Activated CD8-positive, alpha-beta memory T cell treated with anti-CD3 and anti-CD28 coated beads, Interleukin-2, amount 50 U/mL, for 48 hours (primary cell): ENCODE measurements at regions not wholly inside any gene's neighbourhood (a gene's known extent, or its start where the extent isn't known, plus 50 kb on each side); places are given as distances from the start of the nearest gene placed in this dataset.

Experiments used
- DNase-seq: peaks from one replicate; pipeline ENCODE4 v3.0.0-alpha.2; 2020

DNA sequence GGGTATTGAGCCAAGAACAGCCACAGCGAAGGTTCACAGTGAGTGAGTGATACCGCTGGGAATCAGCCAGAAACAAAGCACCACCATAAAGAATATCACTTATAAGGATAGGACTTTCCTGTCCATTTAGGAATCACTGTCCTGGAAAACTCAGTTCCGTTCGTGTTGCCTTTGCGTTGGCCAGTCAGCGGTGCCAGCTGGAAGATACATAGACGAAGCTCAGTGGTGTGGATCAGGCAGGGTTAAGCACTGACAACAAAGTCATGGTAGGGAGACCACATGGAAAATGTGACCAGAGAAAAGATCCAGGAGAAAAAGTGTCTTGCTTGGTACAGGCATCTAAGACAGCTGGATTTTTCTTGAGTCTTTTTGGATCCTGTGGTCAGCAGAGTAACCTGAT, 579.7 kb upstream of the DPP6 start:
- no peak for DNase-seq

DNA sequence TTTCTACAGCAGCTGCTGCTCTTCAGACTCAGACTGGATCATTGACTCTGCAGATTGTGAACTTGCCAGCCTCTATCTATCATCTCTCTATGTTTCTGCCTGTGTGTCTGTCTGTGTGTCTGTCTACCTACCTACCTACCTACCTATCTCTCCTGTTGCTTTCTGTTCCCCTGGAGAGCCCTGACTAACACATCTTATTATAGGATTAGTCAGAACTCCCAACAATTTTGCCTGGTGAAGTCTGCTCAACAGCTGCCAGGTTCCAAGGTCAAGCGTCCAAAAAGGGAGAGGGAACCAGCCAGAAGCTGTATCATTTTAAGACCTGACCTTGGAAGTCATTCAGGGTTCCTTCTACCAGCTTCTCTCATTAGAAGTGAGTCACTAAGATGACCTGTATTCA, 579.0 kb upstream of the DPP6 start:
- DNase-seq: no peak

DNA sequence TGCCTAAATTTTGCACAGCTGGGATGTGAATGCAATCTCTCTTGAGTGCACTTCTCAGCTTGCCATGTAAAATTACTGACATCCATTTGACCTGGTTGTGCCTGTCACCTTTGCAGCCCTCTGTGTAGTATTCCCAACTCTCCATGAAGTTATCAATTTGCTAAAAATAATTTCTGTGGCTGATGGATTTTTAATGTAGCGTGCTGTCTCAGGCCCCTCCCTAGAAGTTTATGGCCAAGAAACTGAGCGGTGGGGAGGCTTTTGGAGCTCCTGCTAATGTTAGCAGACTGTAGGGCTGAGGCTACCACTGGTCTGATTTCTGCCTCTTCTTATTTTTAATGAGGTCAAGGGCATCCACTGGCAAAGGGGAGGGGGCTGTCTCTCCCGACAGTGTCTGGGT, 577.0 kb upstream of the DPP6 start:
- no peak for DNase-seq

DNA sequence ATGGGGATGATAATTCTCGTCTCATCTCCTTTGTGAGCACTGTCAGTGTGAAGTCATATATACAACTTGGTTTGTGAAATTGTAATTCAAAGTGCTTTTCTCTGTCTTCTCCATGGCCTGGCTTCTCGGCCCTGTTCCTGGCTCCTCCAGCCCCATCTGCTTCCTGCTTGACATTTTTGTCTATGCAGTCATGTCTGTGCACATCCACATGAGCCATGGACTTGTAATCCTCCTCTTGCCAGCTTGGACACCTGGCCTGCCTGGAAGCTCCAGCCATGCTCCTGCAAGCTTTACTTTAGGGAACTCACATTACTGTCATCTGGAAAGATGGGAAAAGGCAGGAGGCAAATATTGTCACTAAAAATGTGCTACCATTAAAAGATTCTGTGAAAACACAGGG, 576.0 kb upstream of the DPP6 start:
- no peak for DNase-seq

DNA sequence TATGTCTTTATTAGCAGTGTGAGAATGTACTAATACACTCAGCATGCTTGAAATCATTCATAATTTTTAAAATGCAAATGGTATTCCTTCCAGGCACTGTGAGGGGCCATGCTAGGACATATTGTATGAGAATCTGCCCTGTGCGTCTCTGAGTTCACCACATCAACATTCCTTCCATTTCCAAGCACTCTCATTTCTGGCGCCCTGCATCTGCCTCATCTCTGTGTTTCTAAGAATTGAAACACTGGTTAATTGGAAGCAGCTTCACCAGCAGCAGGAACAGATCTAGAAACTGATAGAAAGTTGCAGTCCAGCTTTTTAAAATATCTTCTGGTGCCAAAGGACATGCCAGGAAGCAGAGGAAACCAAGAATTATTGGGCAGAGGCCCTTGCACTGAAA, 555.9 kb upstream of the DPP6 start:
- DNase-seq: no peak

DNA sequence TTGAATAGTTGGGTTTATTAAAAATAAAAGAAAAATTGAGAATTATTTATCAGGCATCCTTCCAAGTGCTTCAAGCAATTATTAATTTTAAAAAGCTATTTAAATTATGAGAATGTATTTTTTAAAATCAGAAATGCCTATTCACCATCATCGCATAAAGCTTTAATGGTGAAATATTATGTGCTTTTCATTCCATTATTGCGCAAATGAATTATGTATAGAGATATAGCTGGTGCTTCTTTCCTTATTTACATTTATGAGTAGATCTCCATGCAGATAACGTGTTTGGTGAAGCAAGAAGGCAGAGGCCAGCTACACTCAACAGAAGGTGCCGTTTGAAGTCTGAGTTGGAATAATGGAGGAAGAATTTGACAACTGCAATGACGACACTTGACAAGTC, 549.1 kb upstream of the DPP6 start:
- DNase-seq: no peak

DNA sequence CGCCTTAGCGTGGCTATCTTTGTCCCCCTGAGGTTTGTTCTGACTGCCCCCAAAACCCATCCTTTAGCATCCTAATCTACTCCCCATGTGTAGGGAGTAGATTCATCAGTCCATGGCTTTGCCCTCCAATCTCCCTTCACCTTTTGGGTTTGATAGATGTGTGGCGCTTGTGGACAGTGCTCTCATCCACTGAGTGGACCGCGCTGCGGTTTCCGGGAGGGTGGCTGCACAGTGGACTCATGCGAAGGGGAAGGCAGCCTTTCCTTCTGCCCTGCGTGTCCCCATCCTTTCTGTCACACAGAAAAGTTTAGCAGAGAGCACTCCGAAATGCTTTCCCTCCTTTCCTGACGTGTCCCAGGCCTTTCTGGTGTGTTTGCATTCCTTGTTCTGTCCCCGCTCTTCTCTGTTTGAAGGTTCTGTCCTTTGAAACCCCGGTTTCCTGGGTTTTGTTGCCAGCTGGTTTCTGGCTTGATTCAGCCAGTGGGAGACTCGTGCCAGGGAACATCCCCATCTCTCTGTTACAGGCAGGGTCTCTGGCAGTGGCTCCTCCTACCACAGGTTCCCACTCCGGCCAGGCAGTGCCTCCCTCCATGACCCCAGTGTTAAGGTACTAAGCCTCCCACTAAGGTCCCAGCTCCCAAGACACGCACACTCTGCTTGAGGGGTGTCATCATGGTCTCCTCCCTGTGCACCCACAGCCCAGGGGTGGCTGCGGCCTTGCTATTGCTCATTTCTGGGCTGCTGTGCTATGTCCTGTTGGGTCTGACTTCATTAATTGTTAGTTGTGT, 547.7 kb upstream of the DPP6 start:
- no peak for DNase-seq

DNA sequence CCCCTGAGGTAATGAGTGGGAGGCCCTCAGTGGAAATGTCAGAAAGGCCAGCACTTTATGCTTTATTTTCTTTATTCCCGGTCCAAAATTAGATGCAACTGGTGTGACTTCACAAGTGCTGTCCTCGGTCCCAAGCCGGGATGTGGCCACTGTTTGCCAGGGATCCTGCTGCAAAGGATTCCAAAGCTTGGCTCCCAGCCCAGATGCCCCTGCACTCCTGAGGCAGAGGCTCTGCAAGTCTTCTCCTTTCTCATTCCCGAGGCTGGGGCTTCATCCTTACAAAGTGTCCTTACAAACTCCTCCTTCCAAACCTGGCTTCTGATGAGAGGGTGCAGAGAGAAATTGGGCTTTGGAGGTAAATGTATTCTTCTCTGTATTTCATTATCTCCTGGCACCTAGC, 544.3 kb upstream of the DPP6 start:
- DNase-seq: no peak

DNA sequence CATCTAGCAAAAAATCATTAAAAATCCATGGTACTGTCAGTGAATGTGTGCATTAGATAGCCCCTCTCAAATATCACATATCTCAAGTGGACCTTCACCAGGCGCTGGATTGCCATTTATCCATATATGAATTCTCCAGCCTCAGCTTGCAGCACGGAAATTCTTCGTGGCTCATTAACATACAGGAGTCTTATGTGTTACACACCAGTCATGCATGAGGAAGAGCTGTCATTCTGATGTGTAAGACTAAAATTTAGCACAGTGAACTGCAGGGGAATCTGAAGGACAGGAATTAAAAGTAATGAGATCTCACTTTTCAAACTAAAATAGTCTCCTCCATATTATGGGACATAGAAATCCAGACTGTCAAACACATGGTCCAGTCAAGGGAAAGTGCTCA, 542.4 kb upstream of the DPP6 start:
- no peak for DNase-seq

DNA sequence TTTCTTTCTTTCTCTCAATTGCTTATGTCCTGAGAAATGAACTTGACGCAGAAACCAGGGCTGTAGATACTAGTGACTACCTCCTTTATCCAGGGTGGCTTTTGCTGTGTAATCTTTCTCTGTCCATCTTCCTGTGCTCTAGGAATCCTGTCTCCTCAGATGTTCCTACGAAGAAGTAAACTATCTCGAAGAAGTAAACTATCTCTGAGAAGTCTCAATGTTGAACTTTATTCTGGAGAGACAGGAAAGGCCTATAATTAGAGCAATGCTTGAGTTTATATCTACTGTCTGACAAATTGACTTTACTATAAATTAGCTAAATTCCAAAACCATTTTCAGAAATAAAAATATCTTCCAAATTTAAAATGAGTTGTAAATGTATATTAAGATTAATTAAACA, 541.5 kb upstream of the DPP6 start:
- DNase-seq: no peak

DNA sequence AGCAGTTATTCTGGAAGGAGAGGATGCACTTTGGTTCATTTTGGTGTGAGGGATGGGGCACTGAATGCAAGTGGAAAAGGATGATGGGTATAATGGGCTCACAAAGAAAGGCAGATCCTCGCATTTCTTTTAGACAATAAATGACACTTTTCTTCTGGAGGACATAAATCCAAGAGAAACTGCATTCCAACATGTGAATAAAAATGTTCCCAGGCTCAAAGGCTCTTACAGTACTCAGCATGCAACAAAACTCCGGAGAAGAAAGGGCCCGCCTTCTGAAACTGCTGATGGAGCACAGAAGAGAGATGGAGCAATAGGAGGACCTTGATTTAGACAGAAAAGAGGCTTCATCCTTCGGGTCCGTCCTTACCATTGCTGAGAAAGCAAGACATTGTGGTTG, 538.2 kb upstream of the DPP6 start:
- no peak for DNase-seq

DNA sequence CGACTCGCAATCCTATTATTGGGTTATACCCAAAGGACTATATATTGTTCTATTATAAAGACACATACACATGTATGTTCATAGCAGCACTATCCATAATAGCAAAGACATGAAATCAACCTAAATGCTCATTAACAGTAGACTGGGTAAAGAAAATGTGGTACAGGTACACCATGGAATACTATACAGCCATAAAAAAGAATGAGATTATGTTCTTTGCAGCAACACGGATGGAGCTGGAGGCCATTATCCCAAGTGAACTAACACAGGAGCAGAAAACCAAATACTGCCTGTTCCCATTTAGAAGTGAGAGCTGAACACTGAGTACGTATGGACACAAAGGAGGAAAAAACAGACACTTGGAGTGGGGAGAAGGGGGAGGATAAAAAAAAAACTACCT, 536.8 kb upstream of the DPP6 start:
- DNase-seq: no peak

DNA sequence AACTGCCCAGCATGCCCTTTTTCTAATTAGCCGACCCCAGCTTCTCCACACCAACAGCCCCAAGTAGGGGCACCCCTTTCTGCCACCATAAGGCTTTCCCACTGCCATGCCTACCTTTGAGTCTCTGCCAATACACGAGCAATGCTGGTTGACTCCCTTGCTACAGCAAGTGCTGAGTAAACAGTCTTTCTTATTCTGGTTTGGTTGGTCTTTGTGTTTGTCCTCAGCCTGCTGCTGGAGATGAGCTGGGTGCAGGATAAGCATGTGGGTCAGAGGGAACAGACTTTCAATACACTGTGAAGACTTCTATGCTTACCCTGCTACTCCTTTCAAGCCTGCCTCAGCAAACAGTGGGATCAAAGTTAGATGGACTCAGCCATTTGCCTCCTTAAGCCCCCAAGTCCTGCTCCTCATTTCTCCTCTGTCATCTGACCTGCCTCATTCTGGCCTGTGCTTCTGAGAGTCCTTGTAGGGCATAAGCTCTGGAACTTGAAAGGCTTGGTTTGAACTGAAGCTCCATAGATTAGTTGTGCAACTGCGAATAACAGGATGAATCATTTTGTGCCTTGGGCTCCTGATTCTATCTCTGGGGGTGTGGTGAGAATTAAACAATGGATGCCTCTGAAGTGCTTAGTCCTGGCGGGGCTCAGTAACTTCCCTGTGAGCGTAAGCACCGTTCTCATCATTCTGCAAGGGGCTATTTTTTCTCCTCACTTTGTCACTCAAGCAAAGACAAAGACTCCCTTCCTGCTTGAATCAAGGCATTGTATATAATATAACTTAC, 533.8 kb upstream of the DPP6 start:
- no peak for DNase-seq

DNA sequence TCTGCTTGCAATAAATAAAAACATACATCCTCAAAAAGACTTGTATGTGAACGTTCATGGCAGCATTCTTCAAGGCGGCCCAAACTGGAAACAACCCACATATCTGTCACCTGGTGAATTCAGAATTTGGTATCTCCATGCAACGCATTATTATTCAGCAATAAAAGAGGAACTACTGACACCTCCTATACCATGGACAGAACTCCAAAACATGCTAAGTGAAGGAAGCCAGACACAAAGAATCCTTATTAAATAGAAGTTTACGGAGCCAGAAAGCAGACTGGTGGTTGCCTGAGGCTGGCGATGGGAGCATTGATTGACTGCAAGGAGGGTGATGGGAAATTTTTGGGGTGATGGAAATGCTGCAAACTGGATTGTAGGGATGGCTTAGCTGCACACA, 530.8 kb upstream of the DPP6 start:
- no peak for DNase-seq

DNA sequence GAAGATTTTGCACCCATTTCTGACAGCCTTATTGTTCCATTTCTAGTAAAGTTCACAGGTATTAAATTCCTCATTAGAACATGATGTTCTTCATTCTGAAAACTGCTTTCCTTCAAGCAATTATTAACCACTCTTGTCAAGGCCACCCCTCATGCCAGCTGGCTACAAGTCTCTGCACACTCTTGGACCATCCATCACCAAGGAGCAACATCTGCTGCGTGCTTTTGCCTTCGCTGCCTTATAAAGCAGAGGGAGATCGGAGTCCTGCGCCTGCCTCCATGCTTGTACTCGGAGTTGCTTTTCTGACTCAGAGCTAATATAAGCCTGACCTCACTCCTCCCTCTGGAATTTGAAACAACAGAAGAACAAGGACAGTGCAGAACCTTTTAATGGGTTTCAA, 529.9 kb upstream of the DPP6 start:
- no peak for DNase-seq

DNA sequence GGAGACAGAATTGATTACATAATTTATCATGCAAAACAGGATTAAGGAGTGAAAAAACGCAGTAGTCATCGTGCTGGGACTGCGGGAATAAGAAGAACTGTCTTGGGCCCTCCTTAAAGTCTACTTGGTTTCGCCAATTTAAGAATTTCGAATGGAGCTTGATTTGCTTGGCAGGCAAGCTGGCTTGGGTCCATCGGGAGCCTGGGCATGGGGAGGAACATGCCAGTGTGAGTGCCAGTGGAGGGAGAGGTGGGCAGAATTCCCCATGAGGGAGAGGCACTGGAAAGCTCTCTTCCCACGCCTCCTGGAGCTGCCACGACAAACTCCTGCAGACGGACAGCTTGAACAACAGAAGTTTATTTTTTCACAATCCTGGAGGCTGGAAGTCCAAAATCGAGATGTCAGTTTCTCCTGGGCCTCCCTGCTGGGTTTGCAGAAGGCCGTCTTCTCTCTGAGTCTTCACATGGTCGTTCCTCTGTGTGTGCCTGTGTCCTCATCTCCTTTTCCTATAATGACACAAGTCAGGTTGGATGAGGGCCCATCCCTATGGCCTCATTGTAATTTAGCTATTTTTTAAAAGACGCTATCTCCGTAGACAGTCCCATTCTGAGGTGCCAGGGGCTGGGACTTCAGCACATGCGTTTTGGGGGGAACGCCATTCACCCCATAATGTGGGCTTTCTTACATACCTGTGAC, 528.7 kb upstream of the DPP6 start:
- DNase-seq: no peak

DNA sequence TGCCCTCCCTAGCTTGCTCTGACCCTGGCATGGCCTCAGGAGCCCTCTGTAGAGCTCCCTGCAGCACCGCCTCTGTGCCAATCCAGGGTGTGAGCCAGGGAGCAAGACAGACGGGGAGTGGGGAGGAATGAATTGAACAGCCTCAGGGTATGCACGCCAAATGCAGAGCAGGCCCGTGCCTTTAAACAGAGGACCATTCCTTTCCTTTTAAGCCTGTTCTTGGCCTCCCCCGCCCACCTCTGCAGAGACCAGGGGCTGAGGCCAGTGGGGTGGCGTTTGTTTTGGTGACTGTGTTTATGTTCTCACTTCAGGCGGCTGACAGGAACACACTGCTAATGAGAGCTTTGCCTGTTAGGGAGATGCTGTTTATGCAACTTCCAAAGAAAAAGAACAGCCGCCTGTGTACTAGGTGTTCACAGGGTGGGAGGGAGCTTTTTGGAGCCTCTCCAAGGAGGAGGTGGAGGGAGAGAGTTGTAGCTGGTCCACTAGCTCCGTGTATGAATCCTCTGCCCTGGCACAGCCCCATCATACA, 528.1 kb upstream of the DPP6 start:
- no peak for DNase-seq

DNA sequence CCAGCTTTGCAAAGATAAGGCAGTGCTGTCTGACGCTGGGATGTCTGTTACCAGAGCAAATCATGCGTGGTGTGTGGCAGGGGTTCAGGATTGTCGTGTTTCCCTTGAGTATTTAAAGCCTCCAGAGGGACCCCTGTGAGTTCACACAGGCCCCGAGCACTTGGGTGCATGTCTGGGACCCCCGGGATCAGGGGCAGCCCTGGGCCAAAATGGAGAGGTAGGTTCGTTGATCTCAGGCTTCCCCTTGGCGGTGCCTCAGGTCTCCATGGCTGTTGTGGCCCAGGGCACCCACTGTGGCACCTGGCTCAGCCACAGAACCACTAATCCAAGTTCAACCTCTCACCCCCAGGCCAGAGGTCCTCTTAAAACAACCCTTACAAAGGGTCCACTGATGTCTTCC, 523.1 kb upstream of the DPP6 start:
- no peak for DNase-seq

DNA sequence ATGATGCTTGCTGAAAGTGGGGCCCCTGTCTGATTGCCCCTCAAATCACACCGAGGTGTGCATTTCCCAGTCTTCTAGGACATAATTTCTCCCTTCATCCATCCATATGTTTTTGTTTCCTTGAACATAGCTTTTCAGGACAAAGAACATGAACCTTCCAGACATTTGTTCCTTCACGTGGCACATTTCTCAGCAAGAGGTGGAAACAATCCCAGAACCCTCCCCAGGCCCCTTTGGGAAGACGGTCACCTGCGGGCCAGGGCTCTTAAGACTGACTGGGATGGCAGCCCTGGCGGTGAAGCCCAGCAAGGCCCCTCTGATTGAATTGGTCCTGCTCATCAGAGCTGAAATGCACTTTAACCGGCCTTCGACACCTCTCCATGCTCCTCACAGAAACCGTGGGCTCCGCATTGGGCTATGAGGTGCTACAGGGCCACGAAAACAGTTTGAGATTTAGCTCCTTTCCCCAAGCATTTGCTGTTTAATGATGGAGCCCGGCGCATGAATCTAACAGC, 522.5 kb upstream of the DPP6 start:
- no peak for DNase-seq

DNA sequence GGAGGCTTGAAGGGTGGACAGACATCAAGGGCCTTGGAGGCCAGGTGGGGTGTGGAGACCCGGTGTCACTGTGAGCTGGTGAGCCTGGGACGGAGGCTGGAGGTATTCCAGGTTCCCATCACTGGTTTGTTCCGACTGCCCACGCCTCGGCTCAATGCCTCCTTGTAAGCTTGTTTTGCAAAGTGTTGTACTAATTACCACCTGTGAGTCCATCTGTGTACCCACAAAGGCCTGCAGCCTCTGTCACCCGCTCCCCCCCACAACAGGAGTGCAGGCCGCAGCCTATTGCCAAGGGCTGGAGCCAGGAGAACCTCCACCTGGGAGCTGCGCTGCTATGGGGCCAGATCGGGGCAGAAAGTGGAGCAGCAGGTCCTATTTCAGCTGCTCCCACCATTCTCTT, 521.8 kb upstream of the DPP6 start:
- no peak for DNase-seq

DNA sequence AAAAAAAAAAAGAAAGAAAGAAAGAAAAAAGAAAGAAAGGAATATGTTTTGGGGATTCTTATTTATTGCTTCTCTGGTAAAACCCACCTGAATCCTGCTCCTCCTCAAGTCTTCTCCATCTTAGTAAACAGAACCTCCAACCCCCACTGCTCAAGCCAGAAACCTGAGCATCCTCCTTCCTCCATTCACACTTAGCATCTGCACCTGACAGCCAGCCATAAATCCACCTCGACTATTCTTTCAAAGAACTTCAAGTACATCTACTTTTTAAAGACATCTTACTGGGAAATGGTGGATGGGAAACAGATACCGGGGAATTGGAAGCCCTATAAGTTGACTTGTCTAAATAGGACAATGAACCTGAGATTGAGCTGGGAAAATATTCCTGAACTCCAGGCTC, 519.9 kb upstream of the DPP6 start:
- DNase-seq: no peak

DNA sequence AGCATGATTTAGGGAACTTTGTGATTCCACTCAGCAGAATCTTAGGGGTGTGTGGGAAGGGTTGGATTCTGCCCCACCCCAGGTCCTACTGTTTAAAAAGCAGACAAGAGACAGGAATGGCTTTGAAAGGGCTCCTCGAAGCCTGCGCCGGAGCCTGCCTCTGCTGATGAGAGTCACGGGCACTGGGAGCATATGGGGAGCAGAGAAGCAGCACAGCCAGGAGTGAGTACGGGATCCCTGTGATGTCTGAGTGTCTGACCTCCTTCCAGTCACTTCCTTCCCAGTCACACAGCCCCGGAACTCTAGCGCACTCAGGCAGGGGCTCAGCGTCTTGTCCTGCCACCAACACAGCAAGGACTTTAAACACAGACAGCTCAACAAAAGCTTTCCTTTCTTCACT, 514.9 kb upstream of the DPP6 start:
- no peak for DNase-seq

DNA sequence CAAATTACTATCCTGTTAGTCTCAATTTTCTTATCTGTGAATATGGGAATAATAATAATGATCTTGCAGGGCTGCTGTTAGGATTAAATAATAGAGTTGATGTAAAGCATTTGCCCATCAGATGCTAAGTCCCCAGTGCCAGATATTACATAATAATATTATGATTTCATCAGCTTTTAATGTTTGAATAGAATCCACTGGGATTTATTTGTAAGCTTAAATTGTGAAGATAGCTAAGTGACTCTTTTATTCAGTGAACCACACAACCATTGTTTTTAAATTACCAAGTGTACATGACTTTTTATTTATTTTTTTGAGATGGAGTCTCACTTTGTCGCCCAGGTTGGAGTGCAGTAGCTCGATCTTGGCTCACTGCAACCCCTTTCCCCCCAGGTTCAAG, 510.3 kb upstream of the DPP6 start:
- DNase-seq: no peak

DNA sequence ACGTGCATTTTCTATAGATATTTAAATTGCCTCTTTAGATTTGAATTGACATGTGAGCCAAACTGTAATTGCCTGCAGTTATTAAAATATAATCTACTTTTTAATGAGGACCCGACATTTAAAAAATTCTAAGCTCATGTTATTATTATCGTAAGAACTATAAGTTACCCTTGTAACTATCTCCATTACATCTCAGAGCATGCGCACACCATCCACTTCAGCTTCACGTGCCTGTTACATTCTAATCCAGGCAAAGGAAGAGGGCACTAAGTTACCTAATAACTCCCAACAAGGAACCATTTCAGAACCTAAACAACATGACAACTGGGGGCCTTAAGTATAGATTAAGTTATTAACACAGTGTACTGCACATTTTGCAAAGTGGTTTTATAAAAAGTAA, 509.0 kb upstream of the DPP6 start:
- DNase-seq: no peak
